ENCODE measurements at regions not wholly inside any gene's neighbourhood (a gene's known extent, or its start where the extent isn't known, plus 50 kb on each side); places are given as distances from the start of the nearest gene placed in this dataset.

- no peak for TF ChIP-seq CTCF (IDR thresholded peaks at IDR 0.05; ENCODE audit: control extremely low read depth in 1 of 3, insufficient read depth in 1 of 3, low read depth in 1 of 3, low read length in 3 of 3)
- no peak for TF ChIP-seq SRF (IDR thresholded peaks at IDR 0.05; ENCODE audit: low read depth, low read length)
- no peak for TF ChIP-seq POLR2AphosphoS5 (IDR thresholded peaks at IDR 0.05; ENCODE audit: low read depth, low read length)
- no peak for TF ChIP-seq CHD1 (IDR thresholded peaks at IDR 0.05; ENCODE audit: low read depth, low read length)
- no peak for TF ChIP-seq MAX (IDR thresholded peaks at IDR 0.05)
- TF ChIP-seq TAF1 (IDR thresholded peaks at IDR 0.05; ENCODE audit: low read depth, low read length), result no peak
- TF ChIP-seq JUN (IDR thresholded peaks at IDR 0.05; ENCODE audit: low read depth, low read length), result no peak
- no peak for TF ChIP-seq RAD21 (IDR thresholded peaks at IDR 0.05 in 1 of 2, conservative IDR thresholded peaks at IDR 0.05 in 1 of 2; ENCODE audit: low read depth in 2 of 2, low read length in 2 of 2)
- TF ChIP-seq EP300 (IDR thresholded peaks at IDR 0.05; ENCODE audit: borderline replicate concordance in 1 of 2, low read depth in 2 of 2, low read length in 2 of 2), result no peak
- no peak for TF ChIP-seq ZNF274 (IDR thresholded peaks at IDR 0.05; ENCODE audit: borderline replicate concordance, extremely low read depth, low read length)
- no peak for TF ChIP-seq JUND (IDR thresholded peaks at IDR 0.05; ENCODE audit: low read length)
- no peak for TF ChIP-seq CBX5 (IDR thresholded peaks at IDR 0.05; ENCODE audit: low read depth, low read length)
- no peak for TF ChIP-seq EZH2 (IDR thresholded peaks at IDR 0.05; ENCODE audit: low read depth, low read length, severe bottlenecking)
- no peak for TF ChIP-seq KDM1A (IDR thresholded peaks at IDR 0.05; ENCODE audit: borderline replicate concordance, low read length)
Observed at GRCh38 chr9:78502566-78502965, 205.6 kb downstream of the PSAT1 start.
